GM23248 (cell line): ENCODE measurements at regions not wholly inside any gene's neighbourhood (a gene's known extent, or its start where the extent isn't known, plus 50 kb on each side); places are given as distances from the start of the nearest gene placed in this dataset.

Experiments
- DNase-seq: peaks from one replicate; pipeline ENCODE4 v3.0.0-alpha.2; 2015
- H2AFZ ChIP-seq: fragments of 200-600 bp; sonication (generic); 2 replicates; pipeline ENCODE4 v1.6.1; 2016; ENCODE audit warnings: antibody characterized with exemption
- H3F3A ChIP-seq: fragments of 200-600 bp; sonication (generic); 2 replicates; pipeline ENCODE4 v1.6.1; 2016; ENCODE audit warnings: mild to moderate bottlenecking, antibody characterized with exemption, mixed run types; ENCODE audit not compliant: insufficient read depth
- H3K27ac ChIP-seq: fragments of 200-600 bp; sonication (generic); 2 replicates; pipeline ENCODE4 v1.5.1; 2016; ENCODE audit warnings: mild to moderate bottlenecking
- H3K27me3 ChIP-seq: fragments of 200-600 bp; sonication (generic); replicated peaks from 2 replicates; pipeline ENCODE4 v1.6.1; 2016; ENCODE audit warnings: mild to moderate bottlenecking; ENCODE audit not compliant: insufficient read depth
- H3K36me3 ChIP-seq: fragments of 200-600 bp; sonication (generic); 2 replicates; pipeline ENCODE4 v1.6.1; 2016; ENCODE audit warnings: low read depth, mild to moderate bottlenecking
- H3K4me1 ChIP-seq: fragments of 200-600 bp; sonication (generic); 2 replicates; pipeline ENCODE4 v1.6.1; 2016; ENCODE audit warnings: mild to moderate bottlenecking; ENCODE audit not compliant: insufficient read depth
- H3K4me2 ChIP-seq: fragments of 200-600 bp; sonication (generic); one replicate; pipeline ENCODE4 v1.6.1; 2016; ENCODE audit warnings: mild to moderate bottlenecking; ENCODE audit not compliant: unreplicated experiment
- H3K4me3 ChIP-seq: fragments of 200-600 bp; sonication (generic); 2 replicates; pipeline ENCODE4 v1.5.1; 2016; ENCODE audit warnings: mild to moderate bottlenecking
- H3K79me2 ChIP-seq: fragments of 200-600 bp; sonication (generic); 2 replicates; pipeline ENCODE4 v1.6.1; 2016; ENCODE audit warnings: mild to moderate bottlenecking; ENCODE audit not compliant: insufficient read depth
- H3K9ac ChIP-seq: fragments of 200-600 bp; sonication (generic); 2 replicates; pipeline ENCODE4 v1.6.1; 2016; ENCODE audit warnings: mild to moderate bottlenecking
- H3K9me2 ChIP-seq: fragments of 200-600 bp; sonication (generic); 2 replicates; pipeline ENCODE4 v1.6.1; 2016; ENCODE audit warnings: mixed run types, mild to moderate bottlenecking, moderate library complexity; ENCODE audit not compliant: insufficient read depth
- H3K9me3 ChIP-seq: fragments of 200-600 bp; sonication (generic); one replicate; pipeline ENCODE4 v1.6.1; 2017; ENCODE audit warnings: low read depth
- H4K20me1 ChIP-seq: fragments of 200-600 bp; sonication (generic); 2 replicates; pipeline ENCODE4 v1.6.0; 2016; ENCODE audit not compliant: insufficient read depth
- EZH2 ChIP-seq: fragments of 200-600 bp; sonication (generic); IDR thresholded peaks from 2 replicates; pipeline ENCODE4 v1.6.1; 2018; ENCODE audit warnings: antibody characterized with exemption, mild to moderate bottlenecking; ENCODE audit not compliant: insufficient read depth, poor library complexity, severe bottlenecking
- EZH2phosphoT487 ChIP-seq: fragments of 200-600 bp; sonication (generic); IDR thresholded peaks from 2 replicates; pipeline ENCODE4 v1.6.1; 2018; ENCODE audit warnings: antibody characterized with exemption, moderate library complexity, mild to moderate bottlenecking, low read depth; ENCODE audit not compliant: insufficient read depth
- WGBS, 2 experiments: methylation state at CpG; one replicate each; pipeline ENCODE4 v1.1.6; 2015 to 2017; ENCODE audit warnings: low lambda C conversion rate in 2 of 2, low coverage in 1 of 2; ENCODE audit errors: missing lambda C conversion rate in 2 of 2; 5-methylcytosine and 5-hydroxymethylcytosine counted together
- in situ Hi-C: fragments of 300-500 bp; cut with MboI; formaldehyde crosslinking; loops from 2 replicates; pipeline ENCODE4 v1.15.0; 2020

DNA sequence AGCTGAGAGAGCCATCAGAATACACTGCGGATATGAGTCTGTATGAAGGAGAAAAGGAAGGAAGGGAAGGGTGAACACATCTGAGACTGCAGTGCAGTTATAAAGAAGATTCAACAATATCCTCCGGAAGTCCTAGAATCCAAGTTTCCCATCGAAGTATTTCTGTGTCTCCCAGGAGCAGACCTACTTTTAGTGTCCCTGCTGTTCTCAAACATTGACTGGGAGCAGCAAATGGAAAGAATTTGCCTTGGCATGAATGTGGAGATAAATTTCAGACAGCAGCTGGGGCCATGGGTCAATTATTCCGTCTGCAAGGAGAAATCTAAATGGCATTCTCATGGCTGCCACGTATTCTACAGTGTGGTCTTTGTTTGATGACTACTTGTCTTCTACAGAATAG, 478.1 kb upstream of the SMC2 start:
- Histone ChIP-seq H3K4me1 (no peaks in the 10 kb centered on the region), H3F3A (no peaks in the 10 kb centered on the region), H3K9ac (no peak overlapping the region), H3K36me3 (no peaks in the 10 kb centered on the region), H3K27me3 (no peaks in the 10 kb centered on the region), H3K79me2 (no peaks in the 10 kb centered on the region), H4K20me1 (no peaks in the 10 kb centered on the region), H3K4me2 (no peak overlapping the region), H3K27ac (no peak overlapping the region), H3K9me3 (peaks cover 3% of the 10 kb centered on the region), H3K4me3 (no peak overlapping the region), H3K9me2 (no peaks in the 10 kb centered on the region), H2AFZ (no peak overlapping the region)
- DNase-seq: no peak
- 6 to 7% methylated on average over 5 of the region's 5 CpGs for WGBS, 2 experiments
- in situ Hi-C loops: no loop called here
- TF ChIP-seq EZH2phosphoT487 (no peak), EZH2 (no peak)

GRCh38 chr9:103617046-103617445, 477.1 kb upstream of the SMC2 start:
- Histone ChIP-seq H2AFZ (no peak overlapping the region), H3K79me2 (no peaks in the 10 kb centered on the region), H4K20me1 (no peaks in the 10 kb centered on the region), H3F3A (no peaks in the 10 kb centered on the region), H3K27ac (no peak overlapping the region), H3K27me3 (no peaks in the 10 kb centered on the region), H3K4me2 (no peak overlapping the region), H3K4me3 (no peak overlapping the region), H3K9me3 (peaks cover 3% of the 10 kb centered on the region), H3K4me1 (no peaks in the 10 kb centered on the region), H3K36me3 (no peaks in the 10 kb centered on the region), H3K9me2 (no peaks in the 10 kb centered on the region), H3K9ac (no peak overlapping the region)
- 15 to 20% methylated on average over 1 of the region's 1 CpG for WGBS, 2 experiments
- in situ Hi-C loops: no loop called here
- DNase-seq: no peak
- TF ChIP-seq EZH2 (no peak), EZH2phosphoT487 (no peak)

GRCh38 chr9:103625161-103625804, 468.8 kb upstream of the SMC2 start:
- Histone ChIP-seq H3K9ac (no peak overlapping the region), H3K9me3 (no peaks in the 10 kb centered on the region), H3F3A (no peaks in the 10 kb centered on the region), H3K27me3 (no peaks in the 10 kb centered on the region), H3K36me3 (no peaks in the 10 kb centered on the region), H3K4me2 (no peak overlapping the region), H3K4me1 (no peaks in the 10 kb centered on the region), H3K79me2 (no peaks in the 10 kb centered on the region), H2AFZ (no peak overlapping the region), H3K9me2 (no peaks in the 10 kb centered on the region), H3K4me3 (no peak overlapping the region), H3K27ac (no peak overlapping the region), H4K20me1 (no peaks in the 10 kb centered on the region)
- no peak for DNase-seq
- in situ Hi-C loops: no loop called here
- no peak for TF ChIP-seq EZH2
- TF ChIP-seq EZH2phosphoT487: no peak
- WGBS, 2 experiments: 22 to 33% methylated on average over 2 of the region's 2 CpGs

DNA sequence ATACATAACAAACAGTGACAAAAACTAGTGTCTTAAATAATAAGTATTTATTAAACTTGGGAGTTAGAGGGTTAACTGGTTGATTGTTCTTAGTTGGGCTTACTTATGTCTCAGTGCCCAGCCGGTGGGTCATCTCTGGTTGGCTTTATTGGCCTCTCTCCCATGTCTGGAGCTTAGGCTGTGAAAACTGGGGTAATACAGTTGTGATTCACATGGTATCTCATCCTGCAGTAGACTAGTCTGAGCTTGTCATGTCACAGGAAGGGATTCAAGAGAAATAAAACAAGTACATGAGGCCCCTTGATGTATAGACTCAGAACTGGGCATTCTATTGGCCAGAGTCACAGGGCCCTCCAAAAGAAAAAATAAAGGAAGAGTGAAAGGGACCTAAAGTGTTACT, 466.4 kb upstream of the SMC2 start:
- no peaks in the 10 kb centered on the region for H3K9me2 ChIP-seq
- no peaks in the 10 kb centered on the region for H4K20me1 ChIP-seq
- TF ChIP-seq EZH2phosphoT487 (no peak), EZH2 (no peak)
- H3K36me3 ChIP-seq: no peaks in the 10 kb centered on the region
- no peak for DNase-seq
- WGBS, 2 experiments: 8 to 19% methylated on average over 1 of the region's 1 CpG
- H3K9ac ChIP-seq: no peak overlapping the region
- H3F3A ChIP-seq: no peaks in the 10 kb centered on the region
- no peaks in the 10 kb centered on the region for H3K9me3 ChIP-seq
- H3K27ac ChIP-seq: no peak overlapping the region
- H3K4me3 ChIP-seq: no peak overlapping the region
- no peak overlapping the region for H2AFZ ChIP-seq
- H3K27me3 ChIP-seq: no peaks in the 10 kb centered on the region
- H3K4me2 ChIP-seq: no peak overlapping the region
- H3K4me1 ChIP-seq: no peaks in the 10 kb centered on the region
- no peaks in the 10 kb centered on the region for H3K79me2 ChIP-seq
- in situ Hi-C loops: no loop called here

DNA sequence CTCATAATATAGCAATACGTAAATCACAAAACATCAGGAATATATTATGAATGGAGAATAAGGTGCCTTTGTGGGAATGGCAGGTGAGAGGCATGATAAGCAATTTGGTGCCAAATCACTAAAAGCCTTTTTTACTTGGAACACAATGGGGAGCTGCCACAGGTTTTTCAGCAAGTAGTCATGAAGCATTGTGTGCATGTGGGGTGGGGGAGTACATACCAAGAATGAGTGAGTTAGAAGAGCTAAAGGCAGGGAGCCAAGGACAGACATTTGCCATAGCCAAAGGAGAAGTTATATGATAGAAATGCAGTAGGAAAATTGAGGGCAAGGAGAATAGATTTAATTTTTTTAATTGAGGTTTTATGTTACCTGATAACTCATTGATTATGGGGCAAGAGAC, 445.0 kb upstream of the SMC2 start:
- WGBS, 2 experiments: 37 to 39% methylated on average over 1 of the region's 1 CpG
- Histone ChIP-seq H3K79me2 (no peaks in the 10 kb centered on the region), H3K9ac (no peak overlapping the region), H2AFZ (no peak overlapping the region), H3K9me3 (no peaks in the 10 kb centered on the region), H3K27ac (no peak overlapping the region), H3K4me2 (no peak overlapping the region), H3K4me1 (no peaks in the 10 kb centered on the region), H3K4me3 (no peak overlapping the region), H3K9me2 (no peaks in the 10 kb centered on the region), H3F3A (no peaks in the 10 kb centered on the region), H4K20me1 (no peaks in the 10 kb centered on the region), H3K36me3 (no peaks in the 10 kb centered on the region), H3K27me3 (no peaks in the 10 kb centered on the region)
- TF ChIP-seq EZH2phosphoT487: no peak
- no peak for TF ChIP-seq EZH2
- in situ Hi-C loops: no loop called here
- DNase-seq: no peak
